NCI-H1092 treated with DMSO at 0.1 percent for 48 hours (cell line): ENCODE measurements at regions not wholly inside any gene's neighbourhood (a gene's known extent, or its start where the extent isn't known, plus 50 kb on each side); places are given as distances from the start of the nearest gene placed in this dataset.

ENCODE experiments used
- DNase-seq: peaks from one replicate; lab custom pipeline; 2025; lab: John Stamatoyannopoulos, UW

GRCh38 chr3:155029941-155030340 lies 50.2 kb upstream of the MME start:
- no peak for DNase-seq

- DNase-seq = no peak
Measured at GRCh38 chr3:155026999-155027591, 53.0 kb upstream of the MME start.

- no peak for DNase-seq
Measured at GRCh38 chr3:155024006-155024638, 56.0 kb upstream of the MME start.

GRCh38 chr3:155022896-155023295 lies 57.2 kb upstream of the MME start:
- no peak for DNase-seq

GRCh38 chr3:155019575-155019974 lies 60.5 kb upstream of the MME start:
- DNase-seq = no peak

- DNase-seq = no peak
Measured at GRCh38 chr3:155018621-155019330, 61.3 kb upstream of the MME start.

GRCh38 chr3:155015776-155016436 lies 64.2 kb upstream of the MME start:
- DNase-seq = no peak

- DNase-seq = no peak
Measured at GRCh38 chr3:155014953-155015352, 65.2 kb upstream of the MME start.

- no peak for DNase-seq
Measured at GRCh38 chr3:155013427-155013826, 66.7 kb upstream of the MME start.

- DNase-seq = no peak
Measured at GRCh38 chr3:155012584-155012983, 67.5 kb upstream of the MME start.

GRCh38 chr3:155010416-155010815 lies 69.7 kb upstream of the MME start:
- DNase-seq = no peak

- DNase-seq = no peak
Measured at GRCh38 chr3:155009217-155009616, 70.9 kb upstream of the MME start.

- no peak for DNase-seq
Measured at GRCh38 chr3:155007729-155008128, 72.4 kb upstream of the MME start.

GRCh38 chr3:155001289-155002010 lies 78.7 kb upstream of the MME start:
- no peak for DNase-seq

GRCh38 chr3:154992655-154993054 lies 87.5 kb upstream of the MME start:
- no peak for DNase-seq

GRCh38 chr3:154990543-154990942 lies 89.6 kb upstream of the MME start:
- DNase-seq = no peak

GRCh38 chr3:154987846-154988245 lies 92.3 kb upstream of the MME start:
- DNase-seq = no peak

GRCh38 chr3:154981664-154982063 lies 98.5 kb upstream of the MME start:
- no peak for DNase-seq

GRCh38 chr3:154981201-154981600 lies 98.9 kb upstream of the MME start:
- no peak for DNase-seq

GRCh38 chr3:154979331-154979730 lies 100.8 kb upstream of the MME start:
- DNase-seq = no peak

- DNase-seq = no peak
Measured at GRCh38 chr3:154977666-154978065, 102.5 kb upstream of the MME start.
